GM12874 (cell line): ENCODE measurements at regions not wholly inside any gene's neighbourhood (a gene's known extent, or its start where the extent isn't known, plus 50 kb on each side); places are given as distances from the start of the nearest gene placed in this dataset.

Experiments
- CTCF ChIP-seq: IDR thresholded peaks from 2 replicates; pipeline ENCODE4 v1.5.1; 2011; ENCODE audit warnings: low read depth, mild to moderate bottlenecking, control low read depth, low read length, moderate library complexity; ENCODE audit not compliant: insufficient read depth

GRCh38 chr11:97364047-97364446, 974.2 kb downstream of the JRKL start:
- no peak for TF ChIP-seq CTCF

DNA sequence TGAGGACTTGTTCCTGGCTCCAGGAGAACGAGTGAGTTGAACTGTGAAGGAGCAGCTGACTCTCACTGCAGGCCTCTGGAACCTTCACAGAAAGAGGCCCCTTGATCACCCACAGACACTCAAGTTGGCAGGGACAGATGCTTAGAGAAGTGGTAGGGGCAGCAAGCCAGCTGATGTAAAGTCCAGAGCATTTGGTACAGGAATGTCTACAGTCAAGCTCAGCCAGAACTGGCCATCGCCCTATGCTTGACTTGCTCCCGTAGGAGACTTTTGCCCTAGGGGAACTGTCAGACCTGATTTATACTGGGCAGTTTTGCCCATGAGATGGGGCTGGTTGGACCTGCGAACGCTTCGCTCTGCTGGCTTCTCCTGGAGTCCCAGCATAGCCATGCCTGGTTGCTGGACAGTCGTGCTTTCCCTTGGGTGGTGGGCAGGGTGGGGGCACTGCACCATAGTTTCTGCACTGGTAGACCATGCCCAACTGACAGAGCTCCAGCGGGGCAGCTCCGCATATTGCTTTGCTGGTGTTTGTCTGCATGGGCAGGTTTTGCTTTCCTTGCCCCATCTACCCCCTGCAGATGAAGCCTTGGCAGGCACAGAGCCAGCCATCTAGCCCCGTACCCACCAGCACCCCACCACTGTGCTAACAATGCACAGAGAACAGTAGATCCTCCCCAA, 977.7 kb downstream of the JRKL start:
- no peak for TF ChIP-seq CTCF

DNA sequence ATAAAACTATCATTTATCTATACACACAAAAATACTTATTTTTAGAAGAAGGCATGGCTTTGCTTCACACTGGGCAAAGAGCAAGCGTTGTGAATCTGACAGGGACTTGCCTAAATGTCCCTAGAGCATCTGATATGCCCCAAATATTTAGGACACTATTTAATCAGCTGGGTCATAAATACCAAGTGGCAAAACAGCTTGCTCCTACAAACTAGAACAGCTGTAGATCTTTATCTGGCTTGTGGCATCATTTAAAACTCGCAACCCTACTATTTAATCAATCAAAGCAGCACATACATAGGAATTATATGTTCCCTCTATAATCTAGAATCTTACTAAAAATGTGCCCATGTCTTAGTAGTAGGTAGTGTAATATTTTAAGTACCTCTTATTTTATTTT, 999.5 kb downstream of the JRKL start:
- no peak for TF ChIP-seq CTCF

GRCh38 chr11:97398246-97398645, 1008.4 kb downstream of the JRKL start:
- no peak for TF ChIP-seq CTCF

GRCh38 chr11:97409141-97409540, 1019.3 kb downstream of the JRKL start:
- TF ChIP-seq CTCF: no peak

- no peak for TF ChIP-seq CTCF
Measured at GRCh38 chr11:97414801-97415200, 1025.0 kb downstream of the JRKL start.

DNA sequence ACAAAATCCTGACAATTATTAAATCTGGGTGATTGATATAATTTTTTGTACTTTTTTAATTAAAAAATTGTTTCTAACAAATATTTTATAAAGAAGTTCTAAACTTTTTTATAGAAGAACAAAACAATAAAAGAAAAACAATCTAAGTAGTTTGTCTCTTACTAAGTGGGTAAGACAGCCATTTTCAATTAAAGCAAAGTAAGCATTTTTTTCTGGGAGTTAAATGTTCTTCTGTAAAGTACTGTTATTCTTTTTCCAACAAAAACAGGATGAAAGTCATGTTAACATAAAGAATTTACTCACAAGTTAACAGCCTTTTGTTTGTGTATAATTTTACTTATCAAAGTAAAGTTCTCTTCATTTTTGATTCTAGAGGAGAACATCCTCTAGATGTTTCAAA, 1029.9 kb downstream of the JRKL start:
- TF ChIP-seq CTCF: no peak

DNA sequence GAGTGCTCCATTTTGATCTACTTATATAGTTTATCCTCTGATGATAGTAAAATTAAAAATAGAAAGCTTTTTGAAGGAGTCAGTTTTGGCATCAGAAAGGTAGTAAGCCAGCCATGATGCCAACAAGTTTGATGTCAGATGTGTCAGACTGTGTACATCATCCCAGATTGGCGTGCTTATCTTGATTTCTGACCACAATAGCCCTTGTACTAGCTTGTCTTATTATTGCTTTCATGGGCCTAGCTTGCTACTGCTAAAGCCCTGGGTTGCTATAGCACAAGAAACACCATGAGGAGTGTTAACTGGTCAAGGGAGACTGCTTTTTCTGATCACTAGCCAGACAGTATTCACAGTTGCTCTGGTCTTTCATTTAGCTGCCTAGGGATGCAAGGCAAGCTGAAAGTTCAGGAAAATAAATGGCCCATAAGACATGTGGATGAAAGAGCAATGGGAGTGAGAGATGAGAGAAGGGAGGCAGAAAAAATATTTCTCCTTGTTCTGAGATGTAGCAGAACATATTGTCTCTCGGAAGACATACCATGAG, 1038.5 kb downstream of the JRKL start:
- no peak for TF ChIP-seq CTCF
